GM12865 (cell line): ENCODE measurements at regions not wholly inside any gene's neighbourhood (a gene's known extent, or its start where the extent isn't known, plus 50 kb on each side); places are given as distances from the start of the nearest gene placed in this dataset.

ENCODE experiments used
- DNase-seq: peaks from one replicate; pipeline ENCODE4 v3.0.0; 2010; ENCODE audit warnings: low read depth
- H3K4me3 ChIP-seq: 2 replicates; pipeline ENCODE4 v1.5.1; 2011; ENCODE audit warnings: mild to moderate bottlenecking, low read depth, low read length, control low read depth
- CTCF ChIP-seq: IDR thresholded peaks from 2 replicates; pipeline ENCODE4 v1.5.1; 2011; ENCODE audit warnings: low read length, control low read depth, low read depth, inconsistent platforms; ENCODE audit not compliant: insufficient read depth; ENCODE audit errors: missing control alignments

- DNase-seq: no peak
- no peak for TF ChIP-seq CTCF
- H3K4me3 ChIP-seq: no peak overlapping the region
Measured at GRCh38 chr15:96409215-96410138, 79.0 kb downstream of the NR2F2 start.

- no peak for DNase-seq
- TF ChIP-seq CTCF: no peak
Measured at GRCh38 chr15:96410175-96411055, 79.9 kb downstream of the NR2F2 start.

GRCh38 chr15:96411056-96412031, 80.8 kb downstream of the NR2F2 start:
- TF ChIP-seq CTCF: no peak

More at GRCh38 chr15:96410175-96411055, 79.9 kb downstream of the NR2F2 start:
- H3K4me3 ChIP-seq: no peak overlapping the region

GRCh38 chr15:96412045-96412905, 81.8 kb downstream of the NR2F2 start:
- no peak for DNase-seq
- no peak for TF ChIP-seq CTCF
- H3K4me3 ChIP-seq: no peak overlapping the region

More at GRCh38 chr15:96411056-96412031, 80.8 kb downstream of the NR2F2 start:
- DNase-seq: no peak
- H3K4me3 ChIP-seq: no peak overlapping the region

GRCh38 chr15:96412906-96413231, 82.4 kb downstream of the NR2F2 start:
- no peak overlapping the region for H3K4me3 ChIP-seq
- DNase-seq: no peak
- TF ChIP-seq CTCF: no peak
